HepG2 (cell line): ENCODE measurements at regions not wholly inside any gene's neighbourhood (a gene's known extent, or its start where the extent isn't known, plus 50 kb on each side); places are given as distances from the start of the nearest gene placed in this dataset.

Experiments
- ATAC-seq: fragments of 200-7000 bp; cut with Tn5 transposase; 3 replicates; pipeline ENCODE4 v1.9.1; 2020; ENCODE audit warnings: mild to moderate bottlenecking, moderate library complexity
- BruUV-seq: library from RNA; stranded (reverse); fragments of 400-500 nt; replicated peaks from 2 replicates; lab custom pipeline; 2021; lab: Mats Ljungman, UMichigan
- CTCF ChIA-PET: fragments of 300-600 bp; formaldehyde crosslinking; extraction: SDS; loops from one replicate; lab custom pipeline; 2021; ENCODE audit warnings: low total read pairs, inconsistent platforms, low intra/inter-chr PET ratio; lab: Yijun Ruan, JAX
- POLR2A ChIA-PET: fragments of 350-600 bp; sonication (Branson Sonifier 250); formaldehyde crosslinking; loops from one replicate; lab custom pipeline; 2020; ENCODE audit warnings: antibody characterized with exemption, inconsistent platforms; lab: Yijun Ruan, JAX
- DNase-seq: peaks from one replicate; pipeline ENCODE4 v3.0.0-alpha.2; 2015; ENCODE audit warnings: low spot score
- FAIRE-seq: peaks from 3 replicates; lab custom pipeline; 2011; peaks lifted over from hg19 to GRCh38; lab: Jason Lieb, UNC
- H2AFZ ChIP-seq: one replicate; pipeline ENCODE4 v1.6.1; 2011; ENCODE audit warnings: low read length, inconsistent platforms
- H3K27ac ChIP-seq: fragments of 300-600 bp; 3 replicates; pipeline ENCODE4 v1.8.0; 2011; ENCODE audit warnings: mixed run types, mild to moderate bottlenecking, mixed read lengths, low read length, inconsistent platforms; ENCODE audit not compliant: insufficient read depth; ENCODE audit errors: extremely low read length
- H3K27me3 ChIP-seq, 2 experiments: fragments of 200-600 bp in 1 of 2; 2 replicates in 1 of 2; 3 replicates in 1 of 2; pipeline versions ENCODE4 v1.6.0 to v1.8.0; 2011; ENCODE audit warnings: low read length in 2 of 2, mild to moderate bottlenecking in 2 of 2, moderate library complexity in 2 of 2, inconsistent platforms in 1 of 2; ENCODE audit not compliant: insufficient read depth in 2 of 2, control insufficient read depth in 1 of 2
- H3K36me3 ChIP-seq, 2 experiments: fragments of 200-600 bp in 1 of 2; replicated peaks in 1 of 2; 2 replicates in 1 of 2; 3 replicates in 1 of 2; pipeline versions ENCODE4 v1.5.1 to v1.8.0; 2011; ENCODE audit warnings: low read length in 2 of 2, inconsistent platforms in 1 of 2; ENCODE audit not compliant: insufficient read depth in 2 of 2, control insufficient read depth in 1 of 2
- H3K4me1 ChIP-seq: 2 replicates; pipeline ENCODE4 v1.5.1; 2012; ENCODE audit warnings: low read length, inconsistent platforms; ENCODE audit not compliant: insufficient read depth
- H3K4me2 ChIP-seq: 2 replicates; pipeline ENCODE4 v1.6.0; 2011; ENCODE audit warnings: low read depth, low read length, inconsistent platforms
- H3K4me3 ChIP-seq, 3 experiments: fragments of 200-600 bp in 1 of 3; sonication (generic), shearing (Covaris generic) in 1 of 3; replicated peaks in 1 of 3; 2 replicates each; pipeline ENCODE4 v1.5.1; 2011 to 2016; ENCODE audit warnings: low read length in 3 of 3, inconsistent platforms in 2 of 3, low read depth in 2 of 3, mild to moderate bottlenecking in 2 of 3, control low read depth in 1 of 3, mixed read lengths in 1 of 3; ENCODE audit not compliant: insufficient read depth in 1 of 3
- H3K79me2 ChIP-seq: one replicate; pipeline ENCODE4 v1.6.1; 2011; ENCODE audit warnings: low read length, inconsistent platforms; ENCODE audit not compliant: insufficient read depth
- H3K9ac ChIP-seq: 2 replicates; pipeline ENCODE4 v1.6.0; 2011; ENCODE audit warnings: mild to moderate bottlenecking, low read depth, low read length, inconsistent platforms; ENCODE audit not compliant: insufficient read depth
- H3K9me3 ChIP-seq: 2 replicates; pipeline ENCODE4 v1.5.1; 2012; ENCODE audit warnings: mild to moderate bottlenecking, low read length
- H4K20me1 ChIP-seq: 2 replicates; pipeline ENCODE4 v1.6.0; 2011; ENCODE audit warnings: inconsistent platforms, mild to moderate bottlenecking, low read length, moderate library complexity; ENCODE audit not compliant: insufficient read depth
- CCDC6 ChIP-seq: sonication (generic); formaldehyde crosslinking; IDR thresholded peaks from 2 replicates; pipeline ENCODE4 v1.8.1; 2022; ENCODE audit warnings: mild to moderate bottlenecking, missing genetic modification reagents, moderate library complexity
- HNF4A ChIP-seq: sonication (generic); formaldehyde crosslinking; IDR thresholded peaks from 2 replicates; pipeline ENCODE4 v1.4.0; 2020; ENCODE audit warnings: missing genetic modification reagents
- PHF20 ChIP-seq: sonication (generic); formaldehyde crosslinking; IDR thresholded peaks from 2 replicates; pipeline ENCODE4 v1.5.0; 2020; ENCODE audit warnings: mild to moderate bottlenecking, missing genetic modification reagents
- PPARG ChIP-seq: conservative IDR thresholded peaks from 2 replicates; pipeline ENCODE4 v1.6.1; 2016; ENCODE audit warnings: missing biosample characterization, missing genetic modification reagents
- SETDB1 ChIP-seq: sonication (generic); formaldehyde crosslinking; IDR thresholded peaks from 2 replicates; pipeline ENCODE4 v1.5.1; 2020; ENCODE audit warnings: missing genetic modification reagents, mild to moderate bottlenecking, borderline replicate concordance
- SIN3B ChIP-seq: fragments of 150-350 bp; IDR thresholded peaks from 2 replicates; pipeline ENCODE4 v1.6.1; 2014; ENCODE audit warnings: low read length
- TOPORS ChIP-seq: sonication (generic); formaldehyde crosslinking; IDR thresholded peaks from 2 replicates; pipeline ENCODE4 v1.8.0; 2023; ENCODE audit warnings: mild to moderate bottlenecking, missing genetic modification reagents
- ZBTB44 ChIP-seq: sonication (generic); formaldehyde crosslinking; IDR thresholded peaks from 2 replicates; pipeline ENCODE4 v1.4.0; 2020; ENCODE audit warnings: missing genetic modification reagents
- ZC3H13 ChIP-seq: sonication (generic); formaldehyde crosslinking; IDR thresholded peaks from 2 replicates; pipeline ENCODE4 v1.8.1; 2023; ENCODE audit warnings: mild to moderate bottlenecking, missing genetic modification reagents, moderate library complexity
- ZMAT3 ChIP-seq: sonication (generic); formaldehyde crosslinking; conservative IDR thresholded peaks from 2 replicates; pipeline ENCODE4 v1.7.0; 2021; ENCODE audit warnings: missing genetic modification reagents
- ZNF281 ChIP-seq: sonication (generic); formaldehyde crosslinking; IDR thresholded peaks from 2 replicates; pipeline ENCODE4 v1.4.0; 2020; ENCODE audit warnings: missing genetic modification reagents, borderline replicate concordance
- ZNF30 ChIP-seq: sonication (generic); formaldehyde crosslinking; IDR thresholded peaks from 2 replicates; pipeline ENCODE4 v1.5.0; 2020; ENCODE audit warnings: mild to moderate bottlenecking, missing genetic modification reagents
- ZNF432 ChIP-seq: sonication (generic); formaldehyde crosslinking; IDR thresholded peaks from 2 replicates; pipeline ENCODE4 v1.5.0; 2020; ENCODE audit warnings: missing genetic modification reagents, mild to moderate bottlenecking, borderline replicate concordance
- ZNF569 ChIP-seq: sonication (generic); formaldehyde crosslinking; IDR thresholded peaks from 2 replicates; pipeline ENCODE4 v1.5.0; 2020; ENCODE audit warnings: mild to moderate bottlenecking, missing genetic modification reagents, moderate library complexity, borderline replicate concordance
- ZNF687 ChIP-seq: sonication (generic); formaldehyde crosslinking; IDR thresholded peaks from 2 replicates; pipeline ENCODE4 v1.5.1; 2020; ENCODE audit warnings: mild to moderate bottlenecking, missing genetic modification reagents, moderate library complexity
- ZNF737 ChIP-seq: sonication (generic); formaldehyde crosslinking; IDR thresholded peaks from 2 replicates; pipeline ENCODE4 v1.5.0; 2020; ENCODE audit warnings: missing genetic modification reagents, mild to moderate bottlenecking, borderline replicate concordance
- ZNF766 ChIP-seq: sonication (generic); formaldehyde crosslinking; IDR thresholded peaks from 2 replicates; pipeline ENCODE4 v1.5.0; 2020; ENCODE audit warnings: missing genetic modification reagents, borderline replicate concordance
- ZNF782 ChIP-seq: sonication (generic); formaldehyde crosslinking; IDR thresholded peaks from 2 replicates; pipeline ENCODE4 v1.4.0; 2020; ENCODE audit warnings: missing genetic modification reagents, mild to moderate bottlenecking, borderline replicate concordance
- WGBS: methylation state at CpG from one replicate; pipeline ENCODE4 v1.1.6; 2017; ENCODE audit warnings: low lambda C conversion rate; 5-methylcytosine and 5-hydroxymethylcytosine counted together
- in situ Hi-C: cut with HindIII; loops from 2 replicates; pipeline ENCODE4 v1.10.0; 2017; ENCODE audit warnings: low pct_unique_long_range_greater_than_20kb; ENCODE audit not compliant: extremely low pct_ligation_motif_present
- intact Hi-C: fragments of 100-400 bp; cut with micrococcal nuclease; formaldehyde crosslinking; loops from one replicate; pipeline ENCODE4 v1.10.0; 2022; ENCODE audit not compliant: unreplicated experiment

GRCh38 chr1:73577206-73577605 is 620.8 kb downstream of the LRRIQ3 start (continued):
- TF ChIP-seq ZNF687 (no peak), HNF4A (CRISPR knock-in tag) (no peak), ZNF569 (CRISPR knock-in tag) (no peak), ZC3H13 (CRISPR knock-in tag) (no peak), ZNF766 (no peak), ZNF30 (CRISPR knock-in tag) (no peak), ZNF432 (CRISPR knock-in tag) (no peak)

GRCh38 chr1:73576083-73576482 is 621.9 kb downstream of the LRRIQ3 start:
- intact Hi-C loops (no loop called here), in situ Hi-C loops (no loop called here)
- Histone ChIP-seq H3K27ac (no peak overlapping the region), H3K4me3 (no peak overlapping the region), H3K9ac (no peak overlapping the region), H3K4me1 (no peaks in the 10 kb centered on the region), H4K20me1 (no peaks in the 10 kb centered on the region), H3K27me3 (no peaks in the 10 kb centered on the region), H3K9me3 (peaks cover 87% of the 10 kb centered on the region), H3K36me3 (no peaks in the 10 kb centered on the region), H3K79me2 (no peaks in the 10 kb centered on the region), H2AFZ (no peak overlapping the region), H3K4me2 (no peak overlapping the region)
- DNase-seq (no peak), ATAC-seq (no peak), FAIRE-seq (no peak)
- POLR2A ChIA-PET: no interaction called here
- no TSS peak for BruUV-seq
- CTCF ChIA-PET: no interaction called here
- 24% methylated on average over 2 of the region's 2 CpGs for WGBS
- no peak for TF ChIP-seq ZBTB44
- TF ChIP-seq ZNF281 (CRISPR knock-in tag): no peak
- TF ChIP-seq CCDC6 (CRISPR knock-in tag): no peak
- no peak for TF ChIP-seq ZNF782 (CRISPR knock-in tag)
- no peak for TF ChIP-seq PHF20 (CRISPR knock-in tag)
- TF ChIP-seq SETDB1 (CRISPR knock-in tag): no peak
- TF ChIP-seq ZMAT3 (CRISPR knock-in tag): no peak
- no peak for TF ChIP-seq ZNF737 (CRISPR knock-in tag)
- no peak for TF ChIP-seq SIN3B
- TF ChIP-seq TOPORS (CRISPR knock-in tag): no peak
- no peak for TF ChIP-seq PPARG
